ENCODE measurements at regions not wholly inside any gene's neighbourhood (a gene's known extent, or its start where the extent isn't known, plus 50 kb on each side); places are given as distances from the start of the nearest gene placed in this dataset.

GRCh38 chr1:58282623-58283387 is 263.7 kb downstream of the OMA1 start:
- H3K9me3 ChIP-seq (ENCODE audit: low read depth), result no peaks in the 10 kb centered on the region
- no peaks in the 10 kb centered on the region for H3K9me2 ChIP-seq (ENCODE audit: insufficient read depth)
- no peak overlapping the region for H3K4me2 ChIP-seq (ENCODE audit: unreplicated experiment)
- no peak overlapping the region for H2AFZ ChIP-seq
- 40 to 42% methylated on average over 7 of the region's 7 CpGs for WGBS, 2 experiments (ENCODE audit: low coverage in 1 of 2, low lambda C conversion rate in 2 of 2, missing lambda C conversion rate in 2 of 2)
- no peak overlapping the region for H3K9ac ChIP-seq
- no peaks in the 10 kb centered on the region for H3K79me2 ChIP-seq (ENCODE audit: insufficient read depth)
- no peak overlapping the region for H3K4me3 ChIP-seq
- no peak for DNase-seq
- in situ Hi-C loops (cut with MboI), result no loop called here
- TF ChIP-seq EZH2 (IDR thresholded peaks at IDR 0.05; ENCODE audit: insufficient read depth, poor library complexity, severe bottlenecking), result no peak
- no peak for TF ChIP-seq EZH2phosphoT487 (IDR thresholded peaks at IDR 0.05; ENCODE audit: insufficient read depth, low read depth)
- no peaks in the 10 kb centered on the region for H4K20me1 ChIP-seq (ENCODE audit: insufficient read depth)
- H3K36me3 ChIP-seq (ENCODE audit: low read depth), result no peaks in the 10 kb centered on the region
- no peak overlapping the region for H3K27ac ChIP-seq
- H3F3A ChIP-seq (ENCODE audit: insufficient read depth), result no peaks in the 10 kb centered on the region
- no peaks in the 10 kb centered on the region for H3K27me3 ChIP-seq (replicated peaks; ENCODE audit: insufficient read depth)
- H3K4me1 ChIP-seq (ENCODE audit: insufficient read depth), result no peaks in the 10 kb centered on the region

DNA sequence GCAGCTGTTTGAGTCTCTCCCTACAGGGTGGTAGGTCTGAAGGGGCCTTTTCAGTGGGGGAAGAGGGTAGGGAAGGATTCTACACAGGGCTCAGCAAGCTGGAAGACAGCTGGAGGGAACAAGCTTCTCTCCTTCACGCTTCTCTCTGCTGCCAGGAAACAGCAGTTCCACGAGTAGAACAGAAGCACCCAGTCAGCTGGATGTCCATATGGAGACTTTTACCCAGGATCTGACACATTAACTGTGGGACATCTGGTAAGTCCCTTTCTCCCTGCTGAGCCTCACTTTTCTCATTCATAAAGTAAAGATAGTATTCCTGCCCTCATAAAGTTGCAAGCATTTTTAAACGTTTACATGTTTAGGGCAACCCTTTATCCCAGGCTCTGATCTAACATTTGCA is 280.3 kb downstream of the OMA1 start:
- H3K27me3 ChIP-seq (replicated peaks; ENCODE audit: insufficient read depth), result no peaks in the 10 kb centered on the region
- no peaks in the 10 kb centered on the region for H3K9me3 ChIP-seq (ENCODE audit: low read depth)
- H3K4me2 ChIP-seq (ENCODE audit: unreplicated experiment), result no peak overlapping the region
- DNase-seq, result no peak
- no peak overlapping the region for H3K9ac ChIP-seq
- no peaks in the 10 kb centered on the region for H3F3A ChIP-seq (ENCODE audit: insufficient read depth)
- no peaks in the 10 kb centered on the region for H3K79me2 ChIP-seq (ENCODE audit: insufficient read depth)
- WGBS, 2 experiments (ENCODE audit: low coverage in 1 of 2, low lambda C conversion rate in 2 of 2, missing lambda C conversion rate in 2 of 2), result 3 to 13% methylated on average over 3 of the region's 3 CpGs
- no peak overlapping the region for H3K27ac ChIP-seq
- no peak overlapping the region for H2AFZ ChIP-seq
- H3K4me1 ChIP-seq (ENCODE audit: insufficient read depth), result no peaks in the 10 kb centered on the region
- no peak overlapping the region for H3K4me3 ChIP-seq
- in situ Hi-C loops (cut with MboI), result no loop called here
- H3K9me2 ChIP-seq (ENCODE audit: insufficient read depth), result no peaks in the 10 kb centered on the region
- H4K20me1 ChIP-seq (ENCODE audit: insufficient read depth), result no peaks in the 10 kb centered on the region
- TF ChIP-seq EZH2 (IDR thresholded peaks at IDR 0.05; ENCODE audit: insufficient read depth, poor library complexity, severe bottlenecking) (no peak), EZH2phosphoT487 (IDR thresholded peaks at IDR 0.05; ENCODE audit: insufficient read depth, low read depth) (no peak)
- H3K36me3 ChIP-seq (ENCODE audit: low read depth), result no peaks in the 10 kb centered on the region

DNA sequence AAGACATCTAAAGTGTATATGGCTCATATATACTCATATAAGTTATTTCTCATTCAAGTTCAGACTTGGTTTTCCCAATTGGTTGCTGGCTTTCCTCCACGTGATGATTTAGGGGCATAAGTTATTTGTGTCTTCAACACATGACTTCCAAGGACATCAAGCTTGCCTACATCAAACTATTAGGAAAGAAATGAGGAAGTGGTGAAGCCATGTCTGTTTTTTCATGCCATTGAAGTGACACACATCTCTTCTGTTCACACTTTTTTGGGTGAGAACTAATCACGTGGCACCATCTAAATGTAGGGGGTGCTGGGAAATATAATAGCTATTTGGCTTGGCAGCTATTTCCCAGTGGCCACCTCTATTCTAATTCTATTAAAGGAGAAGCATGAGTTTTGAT is 282.1 kb downstream of the OMA1 start:
- Histone ChIP-seq H3K9ac (no peak overlapping the region), H3K4me3 (no peak overlapping the region), H4K20me1 (ENCODE audit: insufficient read depth) (no peaks in the 10 kb centered on the region), H3K27ac (no peak overlapping the region), H2AFZ (no peak overlapping the region), H3K36me3 (ENCODE audit: low read depth) (no peaks in the 10 kb centered on the region), H3K9me2 (ENCODE audit: insufficient read depth) (no peaks in the 10 kb centered on the region), H3K27me3 (replicated peaks; ENCODE audit: insufficient read depth) (no peaks in the 10 kb centered on the region), H3K4me2 (ENCODE audit: unreplicated experiment) (no peak overlapping the region), H3K4me1 (ENCODE audit: insufficient read depth) (no peaks in the 10 kb centered on the region), H3K9me3 (ENCODE audit: low read depth) (no peaks in the 10 kb centered on the region), H3K79me2 (ENCODE audit: insufficient read depth) (no peaks in the 10 kb centered on the region), H3F3A (ENCODE audit: insufficient read depth) (no peaks in the 10 kb centered on the region)
- TF ChIP-seq EZH2 (IDR thresholded peaks at IDR 0.05; ENCODE audit: insufficient read depth, poor library complexity, severe bottlenecking) (no peak), EZH2phosphoT487 (IDR thresholded peaks at IDR 0.05; ENCODE audit: insufficient read depth, low read depth) (no peak)
- no peak for DNase-seq
- in situ Hi-C loops (cut with MboI), result no loop called here
- WGBS, 2 experiments (ENCODE audit: low coverage in 1 of 2, low lambda C conversion rate in 2 of 2, missing lambda C conversion rate in 2 of 2), result 2% methylated on average over 2 of the region's 2 CpGs

- H3K27ac ChIP-seq, result no peak overlapping the region
- TF ChIP-seq EZH2phosphoT487 (IDR thresholded peaks at IDR 0.05; ENCODE audit: insufficient read depth, low read depth), result no peak
- no peak for TF ChIP-seq EZH2 (IDR thresholded peaks at IDR 0.05; ENCODE audit: insufficient read depth, poor library complexity, severe bottlenecking)
- no peak overlapping the region for H3K9ac ChIP-seq
- H3F3A ChIP-seq (ENCODE audit: insufficient read depth), result no peaks in the 10 kb centered on the region
- H3K36me3 ChIP-seq (ENCODE audit: low read depth), result no peaks in the 10 kb centered on the region
- in situ Hi-C loops (cut with MboI), result no loop called here
- H3K27me3 ChIP-seq (replicated peaks; ENCODE audit: insufficient read depth), result no peaks in the 10 kb centered on the region
- H3K9me2 ChIP-seq (ENCODE audit: insufficient read depth), result no peaks in the 10 kb centered on the region
- no peaks in the 10 kb centered on the region for H4K20me1 ChIP-seq (ENCODE audit: insufficient read depth)
- 13 to 21% methylated on average over 2 of the region's 2 CpGs for WGBS, 2 experiments (ENCODE audit: low coverage in 1 of 2, low lambda C conversion rate in 2 of 2, missing lambda C conversion rate in 2 of 2)
- no peaks in the 10 kb centered on the region for H3K9me3 ChIP-seq (ENCODE audit: low read depth)
- no peaks in the 10 kb centered on the region for H3K4me1 ChIP-seq (ENCODE audit: insufficient read depth)
- no peak overlapping the region for H2AFZ ChIP-seq
- DNase-seq, result no peak
- H3K79me2 ChIP-seq (ENCODE audit: insufficient read depth), result no peaks in the 10 kb centered on the region
- H3K4me3 ChIP-seq, result no peak overlapping the region
- no peak overlapping the region for H3K4me2 ChIP-seq (ENCODE audit: unreplicated experiment)
Observed at GRCh38 chr1:58262702-58263101, 283.8 kb downstream of the OMA1 start.
